CD14-positive monocyte (primary cell): ENCODE measurements at regions not wholly inside any gene's neighbourhood (a gene's known extent, or its start where the extent isn't known, plus 50 kb on each side); places are given as distances from the start of the nearest gene placed in this dataset.
A peak's percentile ranks its signal among the peaks of the same experiment; 100 is the strongest.

Experiments used
- DNase-seq, 3 donors: peaks; one replicate each; pipeline ENCODE4 v3.0.0-alpha.2; 2011 to 2022
- H2AFZ ChIP-seq: 2 replicates; pipeline ENCODE4 v1.6.0; 2012; ENCODE audit warnings: mild to moderate bottlenecking, low read depth, low read length, inconsistent platforms; ENCODE audit not compliant: insufficient read depth, poor library complexity, severe bottlenecking
- H3K27ac ChIP-seq, 2 donors: 1 replicate in 1 of 2; 2 replicates in 1 of 2; pipeline ENCODE4 v1.5.1; 2012 to 2013; ENCODE audit warnings: low read length in 2 of 2, control low read depth in 1 of 2, inconsistent platforms in 1 of 2, low read depth in 1 of 2, mild to moderate bottlenecking in 1 of 2
- H3K27me3 ChIP-seq, 2 donors: one replicate each; pipeline versions ENCODE4 v1.6.0 to v1.6.1; 2011 to 2013; ENCODE audit warnings: low read length in 2 of 2; ENCODE audit not compliant: control insufficient read depth in 2 of 2, insufficient read depth in 2 of 2
- H3K36me3 ChIP-seq, 2 donors: replicated peaks in 1 of 2; 1 replicate in 1 of 2; 2 replicates in 1 of 2; pipeline versions ENCODE4 v1.5.1 to v1.6.1; 2012 to 2013; ENCODE audit warnings: low read length in 2 of 2, control low read depth in 1 of 2, inconsistent platforms in 1 of 2, mild to moderate bottlenecking in 1 of 2; ENCODE audit not compliant: insufficient read depth in 2 of 2, control insufficient read depth in 1 of 2
- H3K4me1 ChIP-seq, 2 donors: 1 replicate in 1 of 2; 2 replicates in 1 of 2; pipeline versions ENCODE4 v1.5.1 to v1.6.1; 2012 to 2013; ENCODE audit warnings: low read length in 2 of 2, control low read depth in 1 of 2, inconsistent platforms in 1 of 2, mild to moderate bottlenecking in 1 of 2, moderate library complexity in 1 of 2; ENCODE audit not compliant: insufficient read depth in 2 of 2, control insufficient read depth in 1 of 2
- H3K4me2 ChIP-seq: replicated peaks from 2 replicates; pipeline ENCODE3; 2012; ENCODE audit warnings: low read length, moderate library complexity, mild to moderate bottlenecking; ENCODE audit not compliant: poor library complexity, severe bottlenecking; ENCODE audit errors: extremely low read depth
- H3K4me3 ChIP-seq, 3 experiments: fragments of 200-600 bp in 1 of 3; sonication (generic) in 1 of 3; replicated peaks in 1 of 3; 1 replicate in 2 of 3; 2 replicates in 1 of 3; pipeline ENCODE4 v1.5.1; 2011 to 2013; ENCODE audit warnings: low read length in 3 of 3, mild to moderate bottlenecking in 3 of 3, control low read depth in 2 of 3, low read depth in 2 of 3, inconsistent platforms in 1 of 3, moderate library complexity in 1 of 3
- H3K79me2 ChIP-seq: 2 replicates; pipeline ENCODE4 v1.6.0; 2012; ENCODE audit warnings: mild to moderate bottlenecking, control low read depth, inconsistent platforms, low read length, moderate library complexity; ENCODE audit not compliant: insufficient read depth
- H3K9ac ChIP-seq: 2 replicates; pipeline ENCODE4 v1.6.0; 2017; ENCODE audit warnings: low read length, mild to moderate bottlenecking; ENCODE audit not compliant: insufficient read depth, poor library complexity, severe bottlenecking
- H3K9me3 ChIP-seq, 2 donors: replicated peaks in 1 of 2; 1 replicate in 1 of 2; 2 replicates in 1 of 2; pipeline versions ENCODE4 v1.5.1 to v1.6.1; 2012 to 2013; ENCODE audit warnings: low read length in 2 of 2, control low read depth in 1 of 2; ENCODE audit not compliant: control insufficient read depth in 1 of 2, insufficient read depth in 1 of 2
- H4K20me1 ChIP-seq: 2 replicates; pipeline ENCODE4 v1.6.0; 2012; ENCODE audit warnings: mild to moderate bottlenecking, low read length, control low read depth, moderate library complexity; ENCODE audit not compliant: insufficient read depth
- H3K27ac Mint-ChIP-seq, 7 donors: one replicate each; pipeline ENCODE4 v1.8.0; 2020; ENCODE audit warnings: mild to moderate bottlenecking in 7 of 7, mixed read lengths in 7 of 7, moderate library complexity in 6 of 7, inconsistent platforms in 2 of 7
- H3K27me3 Mint-ChIP-seq, 3 donors: one replicate each; pipeline ENCODE4 v1.8.0; 2021 to 2022; ENCODE audit warnings: low read depth in 3 of 3, mild to moderate bottlenecking in 3 of 3, mixed read lengths in 3 of 3, moderate library complexity in 3 of 3, inconsistent platforms in 1 of 3
- H3K36me3 Mint-ChIP-seq, 2 donors: one replicate each; pipeline ENCODE4 v1.8.0; 2020; ENCODE audit warnings: mixed read lengths in 2 of 2, inconsistent platforms in 1 of 2, mild to moderate bottlenecking in 1 of 2
- H3K4me1 Mint-ChIP-seq: one replicate; pipeline ENCODE4 v1.8.0; 2020; ENCODE audit warnings: mild to moderate bottlenecking, mixed read lengths
- H3K4me3 Mint-ChIP-seq, 2 donors: one replicate each; pipeline ENCODE4 v1.8.0; 2020; ENCODE audit warnings: mild to moderate bottlenecking in 2 of 2, mixed read lengths in 2 of 2, moderate library complexity in 1 of 2
- H3K9me3 Mint-ChIP-seq, 7 donors: one replicate each; pipeline ENCODE4 v1.8.0; 2020 to 2022; ENCODE audit warnings: mixed read lengths in 7 of 7, mild to moderate bottlenecking in 6 of 7, moderate library complexity in 6 of 7, inconsistent platforms in 2 of 7
- WGBS: methylation state at CpG from one replicate; pipeline ENCODE4 v1.1.5; 2013; ENCODE audit warnings: missing lambda C conversion rate; ENCODE audit not compliant: insufficient coverage; 5-methylcytosine and 5-hydroxymethylcytosine counted together
- intact Hi-C, 2 donors: fragments of 100-400 bp; cut with micrococcal nuclease; formaldehyde crosslinking; loops; one replicate each; pipeline versions ENCODE4 v1.15.0 to v1.15.1; 2023
- TF ChIP-seq, protein P1 (sequence below): fragments of 200-600 bp; IDR thresholded peaks from one replicate; pipeline ENCODE4 v1.8.0; 2022; ENCODE audit warnings: antibody characterized with exemption, mild to moderate bottlenecking

DNA sequence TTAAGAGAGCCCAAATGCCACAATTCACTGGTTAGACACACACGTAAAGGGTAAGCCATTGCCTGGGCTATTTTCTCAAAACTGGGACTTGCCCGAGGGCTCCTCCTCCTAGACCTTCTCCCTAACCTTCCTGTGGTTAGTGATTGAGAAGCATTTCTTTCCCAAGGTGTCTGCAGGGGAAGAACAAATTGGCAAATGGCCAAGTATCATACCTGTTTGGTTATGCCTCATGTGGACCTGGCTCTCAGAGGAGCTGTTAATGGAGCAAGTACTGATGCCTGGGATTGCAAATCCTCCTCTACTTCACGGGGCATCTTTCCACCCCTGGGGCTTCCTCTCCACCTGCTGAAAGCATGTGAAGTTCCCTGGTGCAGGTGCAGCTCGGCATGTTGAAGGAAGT lies 187.5 kb upstream of the CYRIA start:
- TF ChIP-seq, protein P1, sequence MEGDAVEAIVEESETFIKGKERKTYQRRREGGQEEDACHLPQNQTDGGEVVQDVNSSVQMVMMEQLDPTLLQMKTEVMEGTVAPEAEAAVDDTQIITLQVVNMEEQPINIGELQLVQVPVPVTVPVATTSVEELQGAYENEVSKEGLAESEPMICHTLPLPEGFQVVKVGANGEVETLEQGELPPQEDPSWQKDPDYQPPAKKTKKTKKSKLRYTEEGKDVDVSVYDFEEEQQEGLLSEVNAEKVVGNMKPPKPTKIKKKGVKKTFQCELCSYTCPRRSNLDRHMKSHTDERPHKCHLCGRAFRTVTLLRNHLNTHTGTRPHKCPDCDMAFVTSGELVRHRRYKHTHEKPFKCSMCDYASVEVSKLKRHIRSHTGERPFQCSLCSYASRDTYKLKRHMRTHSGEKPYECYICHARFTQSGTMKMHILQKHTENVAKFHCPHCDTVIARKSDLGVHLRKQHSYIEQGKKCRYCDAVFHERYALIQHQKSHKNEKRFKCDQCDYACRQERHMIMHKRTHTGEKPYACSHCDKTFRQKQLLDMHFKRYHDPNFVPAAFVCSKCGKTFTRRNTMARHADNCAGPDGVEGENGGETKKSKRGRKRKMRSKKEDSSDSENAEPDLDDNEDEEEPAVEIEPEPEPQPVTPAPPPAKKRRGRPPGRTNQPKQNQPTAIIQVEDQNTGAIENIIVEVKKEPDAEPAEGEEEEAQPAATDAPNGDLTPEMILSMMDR: no peak
- intact Hi-C loops: no loop called here
- no peaks in the 10 kb centered on the region for H3K27me3 Mint-ChIP-seq

DNA sequence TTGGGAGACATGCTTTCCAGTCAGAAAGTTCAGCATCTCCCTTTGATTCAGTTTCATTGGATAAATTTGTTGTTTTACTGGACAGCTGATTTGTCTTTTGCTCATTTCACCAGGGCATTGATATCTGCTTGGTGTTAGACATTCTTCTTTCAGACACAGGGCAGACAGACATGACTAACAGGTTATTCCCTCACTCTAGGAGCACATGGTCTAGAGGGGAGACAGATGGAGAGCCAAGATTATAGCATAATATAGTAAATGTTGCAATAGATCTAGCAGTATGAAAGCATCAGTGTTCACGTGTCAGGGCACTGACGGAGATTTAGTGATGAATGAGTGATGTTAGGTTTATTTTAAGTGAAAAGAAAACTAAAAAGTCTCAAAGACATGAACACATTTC lies 187.0 kb upstream of the CYRIA start:
- Histone ChIP-seq H3K4me1 (no peaks in the 10 kb centered on the region), H3K36me3 (no peaks in the 10 kb centered on the region), H3K9ac (no peak overlapping the region), H3K27me3 (no peaks in the 10 kb centered on the region), H3K27ac (no peak overlapping the region), H4K20me1 (no peaks in the 10 kb centered on the region), H3K9me3 (peaks cover 0 to 4% of the 10 kb centered on the region in 2 donors), H3K79me2 (no peaks in the 10 kb centered on the region), H2AFZ (no peak overlapping the region), H3K4me2 (no peak overlapping the region), H3K4me3 (no peak overlapping the region)
- H3K27ac Mint-ChIP-seq: no peak overlapping the region
- H3K4me1 Mint-ChIP-seq: no peaks in the 10 kb centered on the region
- no peak for DNase-seq
- TF ChIP-seq, protein P1: no peak
- H3K4me3 Mint-ChIP-seq: no peak overlapping the region
- no peaks in the 10 kb centered on the region for H3K27me3 Mint-ChIP-seq
- intact Hi-C loops: no loop called here
- no peaks in the 10 kb centered on the region for H3K36me3 Mint-ChIP-seq
- no CpG with 5 or more reads among the region's 2 CpGs for WGBS
- H3K9me3 Mint-ChIP-seq: peaks cover 0 to 3% (median 0%) of the 10 kb centered on the region in 7 donors

More for the DNA sequence above, 187.5 kb upstream of the CYRIA start:
- H3K9me3 Mint-ChIP-seq: peaks cover 0 to 3% (median 0%) of the 10 kb centered on the region in 7 donors
- Histone ChIP-seq H3K9me3 (peaks cover 0 to 4% of the 10 kb centered on the region in 2 donors), H3K4me2 (no peak overlapping the region), H3K4me1 (no peaks in the 10 kb centered on the region), H3K27ac (no peak overlapping the region), H3K36me3 (no peaks in the 10 kb centered on the region), H3K4me3 (no peak overlapping the region), H3K9ac (no peak overlapping the region), H4K20me1 (no peaks in the 10 kb centered on the region), H3K27me3 (no peaks in the 10 kb centered on the region), H3K79me2 (no peaks in the 10 kb centered on the region), H2AFZ (no peak overlapping the region)
- no peaks in the 10 kb centered on the region for H3K4me1 Mint-ChIP-seq
- WGBS: 86% methylated on average over 1 of the region's 4 CpGs
- no peaks in the 10 kb centered on the region for H3K36me3 Mint-ChIP-seq
- H3K4me3 Mint-ChIP-seq: no peak overlapping the region
- no peak for DNase-seq
- peak overlapping the region in 1 of 7 donors; percentile 33 for H3K27ac Mint-ChIP-seq
